K562 (cell line): ENCODE measurements at regions not wholly inside any gene's neighbourhood (a gene's known extent, or its start where the extent isn't known, plus 50 kb on each side); places are given as distances from the start of the nearest gene placed in this dataset.

ENCODE experiments used
- CCAR2 ChIP-seq: fragments of 200-400 bp; formaldehyde crosslinking; IDR thresholded peaks from 2 replicates; pipeline ENCODE4 v1.6.1; 2017; ENCODE audit warnings: mild to moderate bottlenecking, low read depth, low read length
- FOXK2 ChIP-seq, 2 experiments: fragments of 450-650 bp; IDR thresholded peaks in 1 of 2; conservative IDR thresholded peaks in 1 of 2; 2 replicates each; pipeline ENCODE4 v1.6.1; 2016; ENCODE audit warnings: low read depth in 2 of 2, mild to moderate bottlenecking in 1 of 2
- FOXO4 ChIP-seq: fragments of 450-650 bp; formaldehyde crosslinking; IDR thresholded peaks from 2 replicates; pipeline ENCODE4 v1.4.0; 2020; ENCODE audit warnings: mild to moderate bottlenecking, moderate library complexity
- FOXP1 ChIP-seq: sonication (generic); formaldehyde crosslinking; IDR thresholded peaks from 2 replicates; pipeline ENCODE4 v1.8.0; 2022; ENCODE audit warnings: mild to moderate bottlenecking, missing genetic modification reagents
- GATAD2B ChIP-seq: fragments of 450-650 bp; IDR thresholded peaks from 2 replicates; pipeline ENCODE4 v1.6.1; 2017; ENCODE audit warnings: mild to moderate bottlenecking, borderline replicate concordance
- HDAC3 ChIP-seq: fragments of 450-650 bp; IDR thresholded peaks from 2 replicates; pipeline ENCODE4 v1.6.1; 2018; ENCODE audit warnings: borderline replicate concordance, mild to moderate bottlenecking, moderate library complexity; ENCODE audit not compliant: partially characterized antibody
- MNT ChIP-seq, 2 experiments: fragments of 450-650 bp; conservative IDR thresholded peaks; 2 replicates each; pipeline ENCODE4 v1.6.1; 2017; ENCODE audit warnings: mild to moderate bottlenecking in 2 of 2, moderate library complexity in 2 of 2
- MXI1 ChIP-seq: IDR thresholded peaks from 2 replicates; pipeline ENCODE4 v1.6.1; 2011; ENCODE audit warnings: low read depth, mild to moderate bottlenecking, improper control_type of control experiment, low read length
- MYBL2 ChIP-seq, 2 experiments: fragments of 450-650 bp in 1 of 2; sonication (generic) in 1 of 2; formaldehyde crosslinking in 1 of 2; IDR thresholded peaks; 2 replicates each; pipeline versions ENCODE4 v1.6.1 to v1.8.1; 2017 to 2022; ENCODE audit warnings: borderline replicate concordance in 1 of 2, inconsistent platforms in 1 of 2, low read depth in 1 of 2, mild to moderate bottlenecking in 1 of 2, missing genetic modification reagents in 1 of 2, moderate library complexity in 1 of 2
- THRAP3 ChIP-seq: fragments of 450-650 bp; IDR thresholded peaks from 2 replicates; pipeline ENCODE4 v1.6.1; 2016; ENCODE audit warnings: mild to moderate bottlenecking, inconsistent platforms, borderline replicate concordance
- USF1 ChIP-seq: sonication (generic); formaldehyde crosslinking; IDR thresholded peaks from 2 replicates; pipeline ENCODE4 v1.9.0; 2022; ENCODE audit warnings: mild to moderate bottlenecking, missing genetic modification reagents
- ZFP91 ChIP-seq: sonication (generic); formaldehyde crosslinking; IDR thresholded peaks from 2 replicates; pipeline ENCODE4 v1.8.0; 2022; ENCODE audit warnings: mild to moderate bottlenecking, missing genetic modification reagents
- ZNF184 ChIP-seq: sonication (generic); formaldehyde crosslinking; IDR thresholded peaks from 2 replicates; pipeline ENCODE4 v1.5.0; 2020; ENCODE audit warnings: missing genetic modification reagents
- ZNF224 ChIP-seq: sonication (generic); formaldehyde crosslinking; IDR thresholded peaks from 2 replicates; pipeline ENCODE4 v1.8.0; 2022; ENCODE audit warnings: mild to moderate bottlenecking, missing genetic modification reagents
- ZNF3 ChIP-seq: fragments of 250-450 bp; sonication (Bioruptor Pico); IDR thresholded peaks from 2 replicates; pipeline ENCODE4 v1.5.0; 2021; ENCODE audit warnings: mild to moderate bottlenecking, moderate library complexity
- ZNF609 ChIP-seq: sonication (generic); formaldehyde crosslinking; IDR thresholded peaks from 2 replicates; pipeline ENCODE4 v1.8.1; 2023; ENCODE audit warnings: missing genetic modification reagents, mild to moderate bottlenecking, borderline replicate concordance

GRCh38 chr7:104963991-104964385 is 50.0 kb upstream of the KMT2E start (continued):
- TF ChIP-seq MXI1, result no peak
- TF ChIP-seq MNT (conservative IDR thresholded peaks at IDR 0.05), result peak in 1 of 2 experiments; percentile 11; a peak in 1 of 4 replicates
- no peak for TF ChIP-seq CCAR2
- no peak for TF ChIP-seq FOXO4
- TF ChIP-seq ZNF224 (CRISPR knock-in tag), result no peak
- no peak for TF ChIP-seq FOXP1 (CRISPR knock-in tag)
- TF ChIP-seq ZFP91, result no peak
- no peak for TF ChIP-seq MYBL2 (IDR thresholded peaks at IDR 0.05; ENCODE audit: low read depth)
- TF ChIP-seq MYBL2 (CRISPR knock-in tag; IDR thresholded peaks at IDR 0.05; ENCODE audit: borderline replicate concordance), result no peak
- TF ChIP-seq ZNF609 (CRISPR knock-in tag), result no peak
- TF ChIP-seq GATAD2B, result no peak
- no peak for TF ChIP-seq HDAC3
- TF ChIP-seq ZNF184 (CRISPR knock-in tag), result no peak
- TF ChIP-seq THRAP3, result no peak
- TF ChIP-seq ZNF3 (CRISPR knock-in tag), result no peak
- peak; percentile 67 to 71; a peak in 2 of 4 replicates for TF ChIP-seq FOXK2 (conservative IDR thresholded peaks at IDR 0.05 in 1 of 2, IDR thresholded peaks at IDR 0.05 in 1 of 2; ENCODE audit: low read depth in 2 of 2)
- TF ChIP-seq USF1, result no peak
